HCT116 (cell line): ENCODE measurements at regions not wholly inside any gene's neighbourhood (a gene's known extent, or its start where the extent isn't known, plus 50 kb on each side); places are given as distances from the start of the nearest gene placed in this dataset.

Experiments
- SIN3A ChIP-seq: IDR thresholded peaks from 2 replicates; pipeline ENCODE4 v1.6.1; 2012; ENCODE audit warnings: low read depth
- TF ChIP-seq, protein P1 (sequence below), 3 experiments: fragments of 200-600 bp in 1 of 3; sonication (generic) in 1 of 3; IDR thresholded peaks in 2 of 3; conservative IDR thresholded peaks in 1 of 3; 2 replicates each; pipeline ENCODE4 v1.5.1; 2012 to 2017; ENCODE audit warnings: low read depth in 2 of 3, low read length in 2 of 3, antibody characterized with exemption in 1 of 3, borderline replicate concordance in 1 of 3, control low read depth in 1 of 3, mild to moderate bottlenecking in 1 of 3, mixed read lengths in 1 of 3, mixed run types in 1 of 3, moderate library complexity in 1 of 3; ENCODE audit not compliant: insufficient read depth in 1 of 3

DNA sequence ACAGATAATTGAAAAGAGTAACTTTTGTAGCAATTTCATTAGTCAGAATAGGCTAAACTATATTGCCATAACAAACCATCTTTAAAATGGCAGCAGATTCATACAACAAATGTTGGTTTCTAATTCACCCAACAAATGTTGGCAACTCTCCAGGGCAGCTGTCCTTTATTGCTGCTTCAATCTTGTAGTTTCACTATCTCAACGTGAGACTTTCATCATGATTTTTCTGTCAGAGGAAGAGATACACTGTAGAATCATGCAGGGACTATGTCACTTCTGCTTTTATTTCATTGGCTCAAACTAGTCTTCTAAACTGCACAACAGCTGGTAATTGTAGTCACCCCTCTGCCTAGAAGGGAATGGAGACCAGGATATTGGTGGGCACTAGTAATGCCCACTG is 174.2 kb downstream of the TANC2 start:
- TF ChIP-seq SIN3A = no peak
- TF ChIP-seq, protein P1, sequence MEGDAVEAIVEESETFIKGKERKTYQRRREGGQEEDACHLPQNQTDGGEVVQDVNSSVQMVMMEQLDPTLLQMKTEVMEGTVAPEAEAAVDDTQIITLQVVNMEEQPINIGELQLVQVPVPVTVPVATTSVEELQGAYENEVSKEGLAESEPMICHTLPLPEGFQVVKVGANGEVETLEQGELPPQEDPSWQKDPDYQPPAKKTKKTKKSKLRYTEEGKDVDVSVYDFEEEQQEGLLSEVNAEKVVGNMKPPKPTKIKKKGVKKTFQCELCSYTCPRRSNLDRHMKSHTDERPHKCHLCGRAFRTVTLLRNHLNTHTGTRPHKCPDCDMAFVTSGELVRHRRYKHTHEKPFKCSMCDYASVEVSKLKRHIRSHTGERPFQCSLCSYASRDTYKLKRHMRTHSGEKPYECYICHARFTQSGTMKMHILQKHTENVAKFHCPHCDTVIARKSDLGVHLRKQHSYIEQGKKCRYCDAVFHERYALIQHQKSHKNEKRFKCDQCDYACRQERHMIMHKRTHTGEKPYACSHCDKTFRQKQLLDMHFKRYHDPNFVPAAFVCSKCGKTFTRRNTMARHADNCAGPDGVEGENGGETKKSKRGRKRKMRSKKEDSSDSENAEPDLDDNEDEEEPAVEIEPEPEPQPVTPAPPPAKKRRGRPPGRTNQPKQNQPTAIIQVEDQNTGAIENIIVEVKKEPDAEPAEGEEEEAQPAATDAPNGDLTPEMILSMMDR (IDR thresholded peaks at IDR 0.05 in 2 of 3, conservative IDR thresholded peaks at IDR 0.05 in 1 of 3; ENCODE audit: borderline replicate concordance in 1 of 3, insufficient read depth in 1 of 3, low read depth in 2 of 3, low read length in 2 of 3) = no peak
